ENCODE measurements at regions not wholly inside any gene's neighbourhood (a gene's known extent, or its start where the extent isn't known, plus 50 kb on each side); places are given as distances from the start of the nearest gene placed in this dataset.

DNA sequence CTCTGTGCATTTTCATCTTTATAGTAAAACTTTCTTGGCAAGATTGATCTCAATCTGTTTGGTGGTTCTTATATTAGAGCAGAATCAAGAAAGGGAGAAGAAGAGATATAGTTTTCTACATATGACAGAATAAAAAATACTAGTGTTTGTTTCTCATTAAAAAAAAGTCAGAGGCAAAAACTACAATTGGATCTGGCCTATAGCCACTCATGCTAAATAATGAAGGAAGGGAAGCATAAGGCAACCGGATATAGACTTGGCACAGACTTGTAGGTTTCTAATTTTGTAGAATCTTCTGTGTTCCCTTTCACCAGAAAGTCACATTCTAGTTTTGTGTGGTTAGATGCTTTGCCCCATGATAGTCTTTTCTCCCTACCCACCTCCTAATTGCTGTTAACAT, 306.2 kb downstream of the PIK3R1 start:
- Histone ChIP-seq H3K36me3 (no peaks in the 10 kb centered on the region), H3K4me3 (no peak overlapping the region), H3K27ac (no peak overlapping the region), H3K4me1 (ENCODE audit: insufficient read depth) (no peaks in the 10 kb centered on the region), H3K9me3 (no peaks in the 10 kb centered on the region), H3K27me3 (no peaks in the 10 kb centered on the region)
- DNase-seq, result no peak
- intact Hi-C loops (cut with DNase I), result no loop called here
- WGBS, 3 donors, result 51 to 75% (median 55%) methylated on average over 1 of the region's 1 CpG
- TF ChIP-seq POLR2A (IDR thresholded peaks at IDR 0.05) (no peak), EP300 (IDR thresholded peaks at IDR 0.05) (no peak)
- TF ChIP-seq, protein P1, sequence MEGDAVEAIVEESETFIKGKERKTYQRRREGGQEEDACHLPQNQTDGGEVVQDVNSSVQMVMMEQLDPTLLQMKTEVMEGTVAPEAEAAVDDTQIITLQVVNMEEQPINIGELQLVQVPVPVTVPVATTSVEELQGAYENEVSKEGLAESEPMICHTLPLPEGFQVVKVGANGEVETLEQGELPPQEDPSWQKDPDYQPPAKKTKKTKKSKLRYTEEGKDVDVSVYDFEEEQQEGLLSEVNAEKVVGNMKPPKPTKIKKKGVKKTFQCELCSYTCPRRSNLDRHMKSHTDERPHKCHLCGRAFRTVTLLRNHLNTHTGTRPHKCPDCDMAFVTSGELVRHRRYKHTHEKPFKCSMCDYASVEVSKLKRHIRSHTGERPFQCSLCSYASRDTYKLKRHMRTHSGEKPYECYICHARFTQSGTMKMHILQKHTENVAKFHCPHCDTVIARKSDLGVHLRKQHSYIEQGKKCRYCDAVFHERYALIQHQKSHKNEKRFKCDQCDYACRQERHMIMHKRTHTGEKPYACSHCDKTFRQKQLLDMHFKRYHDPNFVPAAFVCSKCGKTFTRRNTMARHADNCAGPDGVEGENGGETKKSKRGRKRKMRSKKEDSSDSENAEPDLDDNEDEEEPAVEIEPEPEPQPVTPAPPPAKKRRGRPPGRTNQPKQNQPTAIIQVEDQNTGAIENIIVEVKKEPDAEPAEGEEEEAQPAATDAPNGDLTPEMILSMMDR (IDR thresholded peaks at IDR 0.05), result no peak

DNA sequence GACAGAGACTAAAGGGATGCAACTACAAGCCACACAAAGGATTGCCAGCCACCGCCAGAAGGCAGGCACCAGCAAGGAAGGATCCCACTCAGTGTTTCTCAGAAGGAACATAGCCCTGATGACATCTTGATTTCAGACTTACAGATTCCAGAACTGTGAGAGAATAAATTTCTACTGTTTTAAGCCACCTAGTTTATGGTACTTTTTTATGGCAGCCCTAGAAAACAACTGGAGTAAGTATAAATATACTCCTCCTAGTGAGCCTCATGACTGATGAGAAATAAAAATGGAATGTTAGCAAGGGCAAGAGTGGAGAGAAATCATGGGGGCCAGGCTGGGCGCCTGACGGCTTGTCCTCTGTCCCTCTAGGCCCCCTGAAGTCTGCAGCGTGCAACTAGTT, 307.3 kb downstream of the PIK3R1 start:
- DNase-seq, result no peak
- no peaks in the 10 kb centered on the region for H3K4me1 ChIP-seq (ENCODE audit: insufficient read depth)

DNA sequence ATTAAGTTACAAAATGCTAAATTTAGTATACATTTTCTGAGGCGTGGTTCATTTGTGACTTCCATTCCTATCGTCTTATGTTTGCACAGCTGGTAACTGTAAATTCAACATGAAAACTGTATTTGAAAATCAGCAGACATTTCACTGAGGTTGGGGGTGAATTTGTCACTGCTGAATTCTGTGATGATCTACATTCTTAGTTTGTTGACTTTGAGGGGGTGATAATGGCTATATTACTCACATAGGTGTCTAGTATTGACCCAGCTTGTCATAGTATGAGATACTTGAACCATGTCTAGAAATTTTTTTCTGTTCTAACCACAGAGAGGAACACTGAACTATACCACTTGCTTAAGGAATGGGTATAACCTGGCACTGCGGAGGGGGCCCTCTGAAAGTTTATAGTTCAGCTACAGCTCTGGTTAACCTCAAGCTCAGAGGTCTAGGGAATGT, 313.3 kb downstream of the PIK3R1 start:
- H3K27me3 ChIP-seq, result no peaks in the 10 kb centered on the region
- H3K27ac ChIP-seq, result no peak overlapping the region
- no peaks in the 10 kb centered on the region for H3K9me3 ChIP-seq
- 74 to 93% (median 84%) methylated on average over 3 of the region's 3 CpGs for WGBS, 3 donors
- no peak overlapping the region for H3K4me3 ChIP-seq
- peaks cover 7% of the 10 kb centered on the region for H3K4me1 ChIP-seq (ENCODE audit: insufficient read depth)
- no peak for TF ChIP-seq EP300 (IDR thresholded peaks at IDR 0.05)
- no peak for TF ChIP-seq POLR2A (IDR thresholded peaks at IDR 0.05)
- TF ChIP-seq, protein P1 (IDR thresholded peaks at IDR 0.05), result no peak
- intact Hi-C loops (cut with DNase I), result no loop called here
- no peaks in the 10 kb centered on the region for H3K36me3 ChIP-seq
- no peak for DNase-seq

More for the DNA sequence above, 307.3 kb downstream of the PIK3R1 start:
- intact Hi-C loops (cut with DNase I), result no loop called here
- Histone ChIP-seq H3K27me3 (no peaks in the 10 kb centered on the region), H3K36me3 (no peaks in the 10 kb centered on the region), H3K27ac (no peak overlapping the region), H3K9me3 (no peaks in the 10 kb centered on the region), H3K4me3 (no peak overlapping the region)
- 63 to 69% (median 66%) methylated on average over 4 of the region's 4 CpGs for WGBS, 3 donors
- TF ChIP-seq POLR2A (IDR thresholded peaks at IDR 0.05), result no peak

- 73 to 85% (median 82%) methylated on average over 3 of the region's 3 CpGs for WGBS, 3 donors
- Histone ChIP-seq H3K4me1 (ENCODE audit: insufficient read depth) (peaks cover 7% of the 10 kb centered on the region), H3K36me3 (no peaks in the 10 kb centered on the region), H3K9me3 (no peaks in the 10 kb centered on the region), H3K27me3 (no peaks in the 10 kb centered on the region), H3K27ac (no peak overlapping the region), H3K4me3 (no peak overlapping the region)
- no peak for DNase-seq
- intact Hi-C loops (cut with DNase I), result no loop called here
- TF ChIP-seq POLR2A (IDR thresholded peaks at IDR 0.05) (no peak), EP300 (IDR thresholded peaks at IDR 0.05) (no peak)
- TF ChIP-seq, protein P1 (IDR thresholded peaks at IDR 0.05), result no peak
Measured at GRCh38 chr5:68529581-68529980, 314.0 kb downstream of the PIK3R1 start.

- H3K4me3 ChIP-seq, result no peak overlapping the region
- intact Hi-C loops (cut with DNase I), result no loop called here
- no peak overlapping the region for H3K27ac ChIP-seq
- no peaks in the 10 kb centered on the region for H3K27me3 ChIP-seq
- TF ChIP-seq, protein P1 (IDR thresholded peaks at IDR 0.05), result no peak
- no peak for TF ChIP-seq POLR2A (IDR thresholded peaks at IDR 0.05)
- no peak for TF ChIP-seq EP300 (IDR thresholded peaks at IDR 0.05)
- DNase-seq, result no peak
- H3K9me3 ChIP-seq, result no peaks in the 10 kb centered on the region
- WGBS, 3 donors, result 94 to 95% (median 94%) methylated on average over 4 of the region's 4 CpGs
- peaks cover 7% of the 10 kb centered on the region for H3K4me1 ChIP-seq (ENCODE audit: insufficient read depth)
- no peaks in the 10 kb centered on the region for H3K36me3 ChIP-seq
Measured at GRCh38 chr5:68531970-68532369, 316.4 kb downstream of the PIK3R1 start.

Measured in ovary (tissue), 7 donors.